ENCODE measurements at regions not wholly inside any gene's neighbourhood (a gene's known extent, or its start where the extent isn't known, plus 50 kb on each side); places are given as distances from the start of the nearest gene placed in this dataset.
"Not testable (repeated sequence)": the region's sequence is repeated elsewhere in the genome, so short reads cannot be mapped to it uniquely, and the experiment has no call there.

- DNase-seq (ENCODE audit: low read depth in 1 of 2, low spot score in 2 of 2); H3K36me3 ChIP-seq (ENCODE audit: control insufficient read depth in 2 of 4, insufficient read depth in 4 of 4, low read length in 3 of 4); H2BK20ac ChIP-seq (ENCODE audit: low read length); H3K4me2 ChIP-seq (ENCODE audit: insufficient read depth in 1 of 2, low read depth in 2 of 2, low read length in 2 of 2); CTCF ChIA-PET (ENCODE audit: partially characterized antibody); H3K18ac ChIP-seq (ENCODE audit: extremely low read depth, low read length); H2BK120ac ChIP-seq (replicated peaks; ENCODE audit: low read depth, low read length); POLR2A ChIA-PET (ENCODE audit: partially characterized antibody); H3K14ac ChIP-seq (ENCODE audit: insufficient read length); H3K9me3 ChIP-seq (ENCODE audit: insufficient read depth in 2 of 2, low read depth in 1 of 2, low read length in 1 of 2); H3K27ac ChIP-seq (ENCODE audit: low read depth, low read length); H2BK12ac ChIP-seq (ENCODE audit: low read depth, low read length); H3K79me2 ChIP-seq (ENCODE audit: control insufficient read depth in 1 of 2, insufficient read depth in 2 of 2, low read length in 2 of 2); H3K56ac ChIP-seq (replicated peaks; ENCODE audit: insufficient read length, low read depth, low read length); H3K9ac ChIP-seq (replicated peaks in 1 of 4; ENCODE audit: extremely low read depth in 1 of 4, low read depth in 3 of 4, low read length in 3 of 4); H4K20me1 ChIP-seq (replicated peaks in 1 of 2; ENCODE audit: control insufficient read depth in 1 of 2, insufficient read depth in 2 of 2, low read length in 2 of 2); H2BK5ac ChIP-seq (ENCODE audit: low read depth, low read length); H3K23ac ChIP-seq (ENCODE audit: insufficient read length); H2AK5ac ChIP-seq (ENCODE audit: low read depth, low read length); H3K23me2 ChIP-seq (ENCODE audit: low read depth, low read length); H4K91ac ChIP-seq (replicated peaks; ENCODE audit: insufficient read length, low read length); H3K4ac ChIP-seq (replicated peaks; ENCODE audit: insufficient read length, low read depth, low read length); H3K27me3 ChIP-seq (replicated peaks in 1 of 4; ENCODE audit: control insufficient read depth in 3 of 4, extremely low read depth in 1 of 4, insufficient read depth in 3 of 4, low read length in 3 of 4); FAIRE-seq; H2AFZ ChIP-seq (ENCODE audit: low read length); H4K8ac ChIP-seq (ENCODE audit: extremely low read depth, insufficient read depth, low read length); H4K5ac ChIP-seq (ENCODE audit: insufficient read length, low read depth, low read length); H2BK15ac ChIP-seq (ENCODE audit: low read length); H3K79me1 ChIP-seq (ENCODE audit: low read depth, low read length); H3K4me1 ChIP-seq (replicated peaks in 1 of 4; ENCODE audit: control insufficient read depth in 3 of 4, insufficient read depth in 4 of 4, low read length in 3 of 4); H3K4me3 ChIP-seq (ENCODE audit: extremely low read depth in 1 of 4, insufficient read depth in 2 of 4, low read depth in 3 of 4, low read length in 4 of 4): not testable (repeated sequence)
- no CpG with 5 or more reads among the region's 11 CpGs for WGBS, 2 experiments (ENCODE audit: extremely low coverage in 1 of 2, insufficient coverage in 1 of 2, insufficient read length in 1 of 2, insufficient replicate concordance in 2 of 2, low coverage in 1 of 2, low lambda C conversion rate in 2 of 2, missing lambda C conversion rate in 1 of 2)
These were observed 70.2 kb upstream of the GOLGA6L6 start for GRCh38 chr15:20611667-20612290.

GRCh38 chr15:20608179-20608578 is 66.6 kb upstream of the GOLGA6L6 start:
- H3K4me2 ChIP-seq (ENCODE audit: insufficient read depth in 1 of 2, low read depth in 2 of 2, low read length in 2 of 2) = not testable (repeated sequence)

More at GRCh38 chr15:20608179-20608578, 66.6 kb upstream of the GOLGA6L6 start:
- H4K5ac ChIP-seq (ENCODE audit: insufficient read length, low read depth, low read length); H3K4me3 ChIP-seq (ENCODE audit: extremely low read depth in 1 of 4, insufficient read depth in 2 of 4, low read depth in 3 of 4, low read length in 4 of 4); H2BK12ac ChIP-seq (ENCODE audit: low read depth, low read length); H4K91ac ChIP-seq (replicated peaks; ENCODE audit: insufficient read length, low read length); H3K79me2 ChIP-seq (ENCODE audit: control insufficient read depth in 1 of 2, insufficient read depth in 2 of 2, low read length in 2 of 2); H3K23me2 ChIP-seq (ENCODE audit: low read depth, low read length); H3K27ac ChIP-seq (ENCODE audit: low read depth, low read length); H3K4me1 ChIP-seq (replicated peaks in 1 of 4; ENCODE audit: control insufficient read depth in 3 of 4, insufficient read depth in 4 of 4, low read length in 3 of 4); H3K56ac ChIP-seq (replicated peaks; ENCODE audit: insufficient read length, low read depth, low read length); H3K27me3 ChIP-seq (replicated peaks in 1 of 4; ENCODE audit: control insufficient read depth in 3 of 4, extremely low read depth in 1 of 4, insufficient read depth in 3 of 4, low read length in 3 of 4); CTCF ChIA-PET (ENCODE audit: partially characterized antibody); H3K4ac ChIP-seq (replicated peaks; ENCODE audit: insufficient read length, low read depth, low read length); H4K8ac ChIP-seq (ENCODE audit: extremely low read depth, insufficient read depth, low read length); H3K79me1 ChIP-seq (ENCODE audit: low read depth, low read length); H3K14ac ChIP-seq (ENCODE audit: insufficient read length); H2BK20ac ChIP-seq (ENCODE audit: low read length); H3K36me3 ChIP-seq (ENCODE audit: control insufficient read depth in 2 of 4, insufficient read depth in 4 of 4, low read length in 3 of 4); H2BK15ac ChIP-seq (ENCODE audit: low read length); POLR2A ChIA-PET (ENCODE audit: partially characterized antibody); H3K9ac ChIP-seq (replicated peaks in 1 of 4; ENCODE audit: extremely low read depth in 1 of 4, low read depth in 3 of 4, low read length in 3 of 4); H2AK5ac ChIP-seq (ENCODE audit: low read depth, low read length); H2AFZ ChIP-seq (ENCODE audit: low read length); DNase-seq (ENCODE audit: low read depth in 1 of 2, low spot score in 2 of 2); H2BK5ac ChIP-seq (ENCODE audit: low read depth, low read length); H4K20me1 ChIP-seq (replicated peaks in 1 of 2; ENCODE audit: control insufficient read depth in 1 of 2, insufficient read depth in 2 of 2, low read length in 2 of 2); H3K23ac ChIP-seq (ENCODE audit: insufficient read length); H3K18ac ChIP-seq (ENCODE audit: extremely low read depth, low read length); H3K9me3 ChIP-seq (ENCODE audit: insufficient read depth in 2 of 2, low read depth in 1 of 2, low read length in 1 of 2); H2BK120ac ChIP-seq (replicated peaks; ENCODE audit: low read depth, low read length); FAIRE-seq: not testable (repeated sequence)
- WGBS, 2 experiments (ENCODE audit: extremely low coverage in 1 of 2, insufficient coverage in 1 of 2, insufficient read length in 1 of 2, insufficient replicate concordance in 2 of 2, low coverage in 1 of 2, low lambda C conversion rate in 2 of 2, missing lambda C conversion rate in 1 of 2) = 85% methylated on average over 5 of the region's 9 CpGs; no CpG with 5 or more reads in 1 of the 2 experiments

All from H1 (cell line).